ENCODE measurements at regions not wholly inside any gene's neighbourhood (a gene's known extent, or its start where the extent isn't known, plus 50 kb on each side); places are given as distances from the start of the nearest gene placed in this dataset.

- TF ChIP-seq, protein P1, sequence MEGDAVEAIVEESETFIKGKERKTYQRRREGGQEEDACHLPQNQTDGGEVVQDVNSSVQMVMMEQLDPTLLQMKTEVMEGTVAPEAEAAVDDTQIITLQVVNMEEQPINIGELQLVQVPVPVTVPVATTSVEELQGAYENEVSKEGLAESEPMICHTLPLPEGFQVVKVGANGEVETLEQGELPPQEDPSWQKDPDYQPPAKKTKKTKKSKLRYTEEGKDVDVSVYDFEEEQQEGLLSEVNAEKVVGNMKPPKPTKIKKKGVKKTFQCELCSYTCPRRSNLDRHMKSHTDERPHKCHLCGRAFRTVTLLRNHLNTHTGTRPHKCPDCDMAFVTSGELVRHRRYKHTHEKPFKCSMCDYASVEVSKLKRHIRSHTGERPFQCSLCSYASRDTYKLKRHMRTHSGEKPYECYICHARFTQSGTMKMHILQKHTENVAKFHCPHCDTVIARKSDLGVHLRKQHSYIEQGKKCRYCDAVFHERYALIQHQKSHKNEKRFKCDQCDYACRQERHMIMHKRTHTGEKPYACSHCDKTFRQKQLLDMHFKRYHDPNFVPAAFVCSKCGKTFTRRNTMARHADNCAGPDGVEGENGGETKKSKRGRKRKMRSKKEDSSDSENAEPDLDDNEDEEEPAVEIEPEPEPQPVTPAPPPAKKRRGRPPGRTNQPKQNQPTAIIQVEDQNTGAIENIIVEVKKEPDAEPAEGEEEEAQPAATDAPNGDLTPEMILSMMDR (conservative IDR thresholded peaks at IDR 0.05; ENCODE audit: low read depth in 2 of 2), result no peak
- no peak for TF ChIP-seq CREB1 (CRISPR knock-in tag; IDR thresholded peaks at IDR 0.05; ENCODE audit: low read depth)
- no peak for TF ChIP-seq POLR2AphosphoS5 (IDR thresholded peaks at IDR 0.05; ENCODE audit: low read depth)
- no peak for TF ChIP-seq EZH2 (IDR thresholded peaks at IDR 0.05; ENCODE audit: low read depth, unreplicated experiment)
- TF ChIP-seq, protein P2, sequence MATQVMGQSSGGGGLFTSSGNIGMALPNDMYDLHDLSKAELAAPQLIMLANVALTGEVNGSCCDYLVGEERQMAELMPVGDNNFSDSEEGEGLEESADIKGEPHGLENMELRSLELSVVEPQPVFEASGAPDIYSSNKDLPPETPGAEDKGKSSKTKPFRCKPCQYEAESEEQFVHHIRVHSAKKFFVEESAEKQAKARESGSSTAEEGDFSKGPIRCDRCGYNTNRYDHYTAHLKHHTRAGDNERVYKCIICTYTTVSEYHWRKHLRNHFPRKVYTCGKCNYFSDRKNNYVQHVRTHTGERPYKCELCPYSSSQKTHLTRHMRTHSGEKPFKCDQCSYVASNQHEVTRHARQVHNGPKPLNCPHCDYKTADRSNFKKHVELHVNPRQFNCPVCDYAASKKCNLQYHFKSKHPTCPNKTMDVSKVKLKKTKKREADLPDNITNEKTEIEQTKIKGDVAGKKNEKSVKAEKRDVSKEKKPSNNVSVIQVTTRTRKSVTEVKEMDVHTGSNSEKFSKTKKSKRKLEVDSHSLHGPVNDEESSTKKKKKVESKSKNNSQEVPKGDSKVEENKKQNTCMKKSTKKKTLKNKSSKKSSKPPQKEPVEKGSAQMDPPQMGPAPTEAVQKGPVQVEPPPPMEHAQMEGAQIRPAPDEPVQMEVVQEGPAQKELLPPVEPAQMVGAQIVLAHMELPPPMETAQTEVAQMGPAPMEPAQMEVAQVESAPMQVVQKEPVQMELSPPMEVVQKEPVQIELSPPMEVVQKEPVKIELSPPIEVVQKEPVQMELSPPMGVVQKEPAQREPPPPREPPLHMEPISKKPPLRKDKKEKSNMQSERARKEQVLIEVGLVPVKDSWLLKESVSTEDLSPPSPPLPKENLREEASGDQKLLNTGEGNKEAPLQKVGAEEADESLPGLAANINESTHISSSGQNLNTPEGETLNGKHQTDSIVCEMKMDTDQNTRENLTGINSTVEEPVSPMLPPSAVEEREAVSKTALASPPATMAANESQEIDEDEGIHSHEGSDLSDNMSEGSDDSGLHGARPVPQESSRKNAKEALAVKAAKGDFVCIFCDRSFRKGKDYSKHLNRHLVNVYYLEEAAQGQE (IDR thresholded peaks at IDR 0.05; ENCODE audit: unreplicated experiment), result no peak
Observed at GRCh38 chr4:175048111-175048784, 130.1 kb downstream of the ADAM29 start.

Data from GM23338 (cell line).